ENCODE measurements at regions not wholly inside any gene's neighbourhood (a gene's known extent, or its start where the extent isn't known, plus 50 kb on each side); places are given as distances from the start of the nearest gene placed in this dataset.

- TF ChIP-seq CTCF (IDR thresholded peaks at IDR 0.05) (no peak), EP300 (IDR thresholded peaks at IDR 0.05) (no peak)
Observed at GRCh38 chr14:83301791-83302190, 1768.1 kb upstream of the SEL1L start.

All from ovary (tissue), 3 donors.